GM23338 (cell line): ENCODE measurements at regions not wholly inside any gene's neighbourhood (a gene's known extent, or its start where the extent isn't known, plus 50 kb on each side); places are given as distances from the start of the nearest gene placed in this dataset.

Experiments used
- ATAC-seq: fragments of 200-7000 bp; cut with Tn5 transposase; 3 replicates; pipeline ENCODE4 v1.9.1; 2020
- DNase-seq: peaks from one replicate; pipeline ENCODE4 v3.0.0-alpha.2; 2015; ENCODE audit warnings: low spot score
- H2AFZ ChIP-seq: fragments of 200-600 bp; sonication (generic); 2 replicates; pipeline ENCODE4 v1.8.0; 2016; ENCODE audit warnings: antibody characterized with exemption, mild to moderate bottlenecking, moderate library complexity
- H3F3A ChIP-seq: fragments of 200-600 bp; sonication (generic); replicated peaks from 2 replicates; pipeline ENCODE4 v1.8.0; 2017; ENCODE audit warnings: antibody characterized with exemption, mixed run types, low read depth
- H3K27ac ChIP-seq: fragments of 200-600 bp; sonication (generic); 2 replicates; pipeline ENCODE4 v1.6.1; 2016; ENCODE audit warnings: low read depth
- H3K27me3 ChIP-seq: fragments of 200-600 bp; sonication (generic); 2 replicates; pipeline ENCODE4 v1.8.0; 2016; ENCODE audit warnings: mild to moderate bottlenecking, mixed run types, moderate library complexity; ENCODE audit not compliant: insufficient read depth
- H3K36me3 ChIP-seq: fragments of 200-600 bp; sonication (generic); 2 replicates; pipeline ENCODE4 v1.8.0; 2016; ENCODE audit warnings: mild to moderate bottlenecking; ENCODE audit not compliant: insufficient read depth
- H3K4me1 ChIP-seq: fragments of 200-600 bp; sonication (generic); 2 replicates; pipeline ENCODE4 v1.8.0; 2016; ENCODE audit warnings: mild to moderate bottlenecking, moderate library complexity; ENCODE audit not compliant: insufficient read depth
- H3K4me2 ChIP-seq: fragments of 200-600 bp; sonication (generic); 2 replicates; pipeline ENCODE4 v1.7.1; 2017; ENCODE audit warnings: mixed run types
- H3K4me3 ChIP-seq: fragments of 200-600 bp; sonication (generic); 2 replicates; pipeline ENCODE4 v1.6.1; 2016; ENCODE audit warnings: mixed run types
- H3K79me2 ChIP-seq: fragments of 200-600 bp; sonication (generic); replicated peaks from 2 replicates; pipeline ENCODE4 v1.8.0; 2017; ENCODE audit warnings: mild to moderate bottlenecking; ENCODE audit not compliant: insufficient read depth
- H3K9me2 ChIP-seq: fragments of 200-600 bp; sonication (generic); 2 replicates; pipeline ENCODE4 v1.8.0; 2017; ENCODE audit not compliant: insufficient read depth
- H4K20me1 ChIP-seq: fragments of 200-600 bp; sonication (generic); replicated peaks from 2 replicates; pipeline ENCODE4 v1.8.0; 2017; ENCODE audit warnings: mild to moderate bottlenecking; ENCODE audit not compliant: insufficient read depth
- H3K27ac Mint-ChIP-seq: 2 replicates; pipeline ENCODE4 v1.8.0; 2020; ENCODE audit warnings: inconsistent platforms, mild to moderate bottlenecking, moderate library complexity, mixed read lengths
- H3K27me3 Mint-ChIP-seq: 3 replicates; pipeline ENCODE4 v1.8.0; 2022; ENCODE audit warnings: low read depth, mild to moderate bottlenecking, moderate library complexity, mixed read lengths, inconsistent platforms; ENCODE audit not compliant: insufficient read depth, poor library complexity
- H3K36me3 Mint-ChIP-seq: 3 replicates; pipeline ENCODE4 v1.8.0; 2021; ENCODE audit warnings: low read depth, mild to moderate bottlenecking, inconsistent platforms, moderate library complexity, mixed read lengths
- H3K4me1 Mint-ChIP-seq: 3 replicates; pipeline ENCODE4 v1.8.0; 2020; ENCODE audit warnings: mild to moderate bottlenecking, inconsistent platforms, mixed read lengths
- H3K4me3 Mint-ChIP-seq: 3 replicates; pipeline ENCODE4 v1.8.0; 2021; ENCODE audit warnings: moderate library complexity, mild to moderate bottlenecking, inconsistent platforms, mixed read lengths
- H3K9me3 Mint-ChIP-seq: 3 replicates; pipeline ENCODE4 v1.8.0; 2020; ENCODE audit warnings: moderate library complexity, mild to moderate bottlenecking, inconsistent platforms, mixed read lengths
- CREB1 ChIP-seq: fragments of 250-450 bp; sonication (Bioruptor Pico); IDR thresholded peaks from 2 replicates; pipeline ENCODE4 v1.5.0; 2020; ENCODE audit warnings: low read depth, mild to moderate bottlenecking, moderate library complexity
- CTCF ChIP-seq, 2 experiments: fragments of 200-600 bp in 1 of 2; sonication (generic) in 1 of 2; conservative IDR thresholded peaks; 2 replicates each; pipeline versions ENCODE4 v1.5.1 to v1.6.1; 2016 to 2017; ENCODE audit warnings: antibody characterized with exemption in 2 of 2, low read depth in 2 of 2, mild to moderate bottlenecking in 2 of 2, moderate library complexity in 1 of 2
- EZH2 ChIP-seq: fragments of 200-600 bp; sonication (generic); IDR thresholded peaks from one replicate; pipeline ENCODE4 v1.8.0; 2017; ENCODE audit warnings: antibody characterized with exemption, mild to moderate bottlenecking, low read depth; ENCODE audit not compliant: unreplicated experiment
- EZH2phosphoT487 ChIP-seq: fragments of 200-600 bp; sonication (generic); IDR thresholded peaks from one replicate; pipeline ENCODE4 v1.8.1; 2018; ENCODE audit warnings: antibody characterized with exemption; ENCODE audit not compliant: unreplicated experiment
- JUNB ChIP-seq: IDR thresholded peaks from one replicate; pipeline ENCODE4 v1.6.1; 2016; ENCODE audit warnings: antibody characterized with exemption; ENCODE audit not compliant: unreplicated experiment
- NANOG ChIP-seq: IDR thresholded peaks from 2 replicates; pipeline ENCODE4 v1.6.1; 2016; ENCODE audit warnings: antibody characterized with exemption, borderline replicate concordance
- POLR2AphosphoS5 ChIP-seq: IDR thresholded peaks from 2 replicates; pipeline ENCODE4 v1.6.1; 2016; ENCODE audit warnings: antibody characterized with exemption, low read depth
- REST ChIP-seq: IDR thresholded peaks from one replicate; pipeline ENCODE4 v1.6.1; 2018; ENCODE audit warnings: antibody characterized with exemption; ENCODE audit not compliant: unreplicated experiment
- STAT1 ChIP-seq: IDR thresholded peaks from one replicate; pipeline ENCODE4 v1.6.1; 2016; ENCODE audit warnings: antibody characterized with exemption; ENCODE audit not compliant: unreplicated experiment
- ZNF114 ChIP-seq: fragments of 250-450 bp; sonication (Bioruptor Pico); IDR thresholded peaks from 2 replicates; pipeline ENCODE4 v1.5.0; 2020; ENCODE audit warnings: mild to moderate bottlenecking, moderate library complexity
- ZNF331 ChIP-seq: fragments of 250-450 bp; sonication (Bioruptor Pico); IDR thresholded peaks from 2 replicates; pipeline ENCODE4 v1.5.0; 2020; ENCODE audit warnings: low read depth, mild to moderate bottlenecking, moderate library complexity
- TF ChIP-seq, protein P1 (sequence below): IDR thresholded peaks from 2 replicates; pipeline ENCODE4 v1.6.1; 2016; ENCODE audit warnings: antibody characterized with exemption
- TF ChIP-seq, protein P2 (sequence below): fragments of 250-450 bp; sonication (Bioruptor Pico); IDR thresholded peaks from 2 replicates; pipeline ENCODE4 v1.5.0; 2020; ENCODE audit warnings: mild to moderate bottlenecking, moderate library complexity

DNA sequence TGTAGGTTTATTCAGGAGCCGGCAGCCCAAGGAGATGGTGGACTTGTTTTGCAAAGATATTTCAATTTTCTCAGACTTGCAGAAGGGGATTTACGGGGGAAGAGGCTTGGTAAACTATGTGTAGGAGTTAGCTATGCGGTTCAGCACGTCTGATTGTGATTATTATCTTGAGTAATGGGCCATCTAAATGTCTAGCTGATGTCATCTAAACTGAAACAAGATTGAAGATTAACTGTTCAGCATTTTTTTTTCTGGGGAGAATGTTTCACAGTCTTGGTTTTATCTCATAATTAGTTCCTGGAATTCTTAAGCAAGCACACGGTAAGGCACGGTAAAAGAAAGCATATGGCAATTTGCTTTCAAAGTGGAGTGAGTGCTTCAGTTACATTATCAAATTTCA is 207.3 kb upstream of the CXorf51B start:
- Histone ChIP-seq H3K27me3 (no peaks in the 10 kb centered on the region), H3K27ac (no peak overlapping the region), H3K4me3 (no peak overlapping the region), H3K4me1 (no peaks in the 10 kb centered on the region), H3K36me3 (no peaks in the 10 kb centered on the region), H4K20me1 (no peaks in the 10 kb centered on the region), H3K9me2 (no peaks in the 10 kb centered on the region), H3K4me2 (no peak overlapping the region), H2AFZ (no peak overlapping the region), H3F3A (no peaks in the 10 kb centered on the region), H3K79me2 (no peaks in the 10 kb centered on the region)
- peaks cover 65% of the 10 kb centered on the region for H3K9me3 Mint-ChIP-seq
- ATAC-seq (no peak), DNase-seq (no peak)
- TF ChIP-seq ZNF331 (no peak), EZH2phosphoT487 (no peak), POLR2AphosphoS5 (no peak), ZNF114 (CRISPR knock-in tag) (no peak), CTCF (conservative IDR thresholded peaks at IDR 0.05; ENCODE audit: low read depth in 2 of 2) (no peak), STAT1 (no peak), EZH2 (no peak), CREB1 (CRISPR knock-in tag) (no peak), REST (no peak), NANOG (no peak), JUNB (no peak)
- TF ChIP-seq, protein P1, sequence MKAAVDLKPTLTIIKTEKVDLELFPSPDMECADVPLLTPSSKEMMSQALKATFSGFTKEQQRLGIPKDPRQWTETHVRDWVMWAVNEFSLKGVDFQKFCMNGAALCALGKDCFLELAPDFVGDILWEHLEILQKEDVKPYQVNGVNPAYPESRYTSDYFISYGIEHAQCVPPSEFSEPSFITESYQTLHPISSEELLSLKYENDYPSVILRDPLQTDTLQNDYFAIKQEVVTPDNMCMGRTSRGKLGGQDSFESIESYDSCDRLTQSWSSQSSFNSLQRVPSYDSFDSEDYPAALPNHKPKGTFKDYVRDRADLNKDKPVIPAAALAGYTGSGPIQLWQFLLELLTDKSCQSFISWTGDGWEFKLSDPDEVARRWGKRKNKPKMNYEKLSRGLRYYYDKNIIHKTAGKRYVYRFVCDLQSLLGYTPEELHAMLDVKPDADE = no peak
- TF ChIP-seq, protein P2, sequence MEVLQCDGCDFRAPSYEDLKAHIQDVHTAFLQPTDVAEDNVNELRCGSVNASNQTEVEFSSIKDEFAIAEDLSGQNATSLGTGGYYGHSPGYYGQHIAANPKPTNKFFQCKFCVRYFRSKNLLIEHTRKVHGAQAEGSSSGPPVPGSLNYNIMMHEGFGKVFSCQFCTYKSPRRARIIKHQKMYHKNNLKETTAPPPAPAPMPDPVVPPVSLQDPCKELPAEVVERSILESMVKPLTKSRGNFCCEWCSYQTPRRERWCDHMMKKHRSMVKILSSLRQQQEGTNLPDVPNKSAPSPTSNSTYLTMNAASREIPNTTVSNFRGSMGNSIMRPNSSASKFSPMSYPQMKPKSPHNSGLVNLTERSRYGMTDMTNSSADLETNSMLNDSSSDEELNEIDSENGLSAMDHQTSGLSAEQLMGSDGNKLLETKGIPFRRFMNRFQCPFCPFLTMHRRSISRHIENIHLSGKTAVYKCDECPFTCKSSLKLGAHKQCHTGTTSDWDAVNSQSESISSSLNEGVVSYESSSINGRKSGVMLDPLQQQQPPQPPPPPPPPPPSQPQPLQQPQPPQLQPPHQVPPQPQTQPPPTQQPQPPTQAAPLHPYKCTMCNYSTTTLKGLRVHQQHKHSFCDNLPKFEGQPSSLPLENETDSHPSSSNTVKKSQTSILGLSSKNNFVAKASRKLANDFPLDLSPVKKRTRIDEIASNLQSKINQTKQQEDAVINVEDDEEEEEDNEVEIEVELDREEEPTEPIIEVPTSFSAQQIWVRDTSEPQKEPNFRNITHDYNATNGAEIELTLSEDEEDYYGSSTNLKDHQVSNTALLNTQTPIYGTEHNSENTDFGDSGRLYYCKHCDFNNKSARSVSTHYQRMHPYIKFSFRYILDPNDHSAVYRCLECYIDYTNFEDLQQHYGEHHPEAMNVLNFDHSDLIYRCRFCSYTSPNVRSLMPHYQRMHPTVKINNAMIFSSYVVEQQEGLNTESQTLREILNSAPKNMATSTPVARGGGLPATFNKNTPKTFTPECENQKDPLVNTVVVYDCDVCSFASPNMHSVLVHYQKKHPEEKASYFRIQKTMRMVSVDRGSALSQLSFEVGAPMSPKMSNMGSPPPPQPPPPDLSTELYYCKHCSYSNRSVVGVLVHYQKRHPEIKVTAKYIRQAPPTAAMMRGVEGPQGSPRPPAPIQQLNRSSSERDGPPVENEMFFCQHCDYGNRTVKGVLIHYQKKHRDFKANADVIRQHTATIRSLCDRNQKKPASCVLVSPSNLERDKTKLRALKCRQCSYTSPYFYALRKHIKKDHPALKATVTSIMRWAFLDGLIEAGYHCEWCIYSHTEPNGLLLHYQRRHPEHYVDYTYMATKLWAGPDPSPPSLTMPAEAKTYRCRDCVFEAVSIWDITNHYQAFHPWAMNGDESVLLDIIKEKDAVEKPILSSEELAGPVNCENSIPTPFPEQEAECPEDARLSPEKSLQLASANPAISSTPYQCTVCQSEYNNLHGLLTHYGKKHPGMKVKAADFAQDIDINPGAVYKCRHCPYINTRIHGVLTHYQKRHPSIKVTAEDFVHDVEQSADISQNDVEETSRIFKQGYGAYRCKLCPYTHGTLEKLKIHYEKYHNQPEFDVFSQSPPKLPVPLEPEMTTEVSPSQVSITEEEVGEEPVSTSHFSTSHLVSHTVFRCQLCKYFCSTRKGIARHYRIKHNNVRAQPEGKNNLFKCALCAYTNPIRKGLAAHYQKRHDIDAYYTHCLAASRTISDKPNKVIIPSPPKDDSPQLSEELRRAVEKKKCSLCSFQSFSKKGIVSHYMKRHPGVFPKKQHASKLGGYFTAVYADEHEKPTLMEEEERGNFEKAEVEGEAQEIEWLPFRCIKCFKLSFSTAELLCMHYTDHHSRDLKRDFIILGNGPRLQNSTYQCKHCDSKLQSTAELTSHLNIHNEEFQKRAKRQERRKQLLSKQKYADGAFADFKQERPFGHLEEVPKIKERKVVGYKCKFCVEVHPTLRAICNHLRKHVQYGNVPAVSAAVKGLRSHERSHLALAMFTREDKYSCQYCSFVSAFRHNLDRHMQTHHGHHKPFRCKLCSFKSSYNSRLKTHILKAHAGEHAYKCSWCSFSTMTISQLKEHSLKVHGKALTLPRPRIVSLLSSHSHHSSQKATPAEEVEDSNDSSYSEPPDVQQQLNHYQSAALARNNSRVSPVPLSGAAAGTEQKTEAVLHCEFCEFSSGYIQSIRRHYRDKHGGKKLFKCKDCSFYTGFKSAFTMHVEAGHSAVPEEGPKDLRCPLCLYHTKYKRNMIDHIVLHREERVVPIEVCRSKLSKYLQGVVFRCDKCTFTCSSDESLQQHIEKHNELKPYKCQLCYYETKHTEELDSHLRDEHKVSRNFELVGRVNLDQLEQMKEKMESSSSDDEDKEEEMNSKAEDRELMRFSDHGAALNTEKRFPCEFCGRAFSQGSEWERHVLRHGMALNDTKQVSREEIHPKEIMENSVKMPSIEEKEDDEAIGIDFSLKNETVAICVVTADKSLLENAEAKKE (CRISPR knock-in tag) = no peak
- H3K36me3 Mint-ChIP-seq = no peaks in the 10 kb centered on the region
- H3K27ac Mint-ChIP-seq = no peak overlapping the region
- H3K4me3 Mint-ChIP-seq = no peak overlapping the region
- no peaks in the 10 kb centered on the region for H3K27me3 Mint-ChIP-seq
- no peaks in the 10 kb centered on the region for H3K4me1 Mint-ChIP-seq
